ENCODE measurements at regions not wholly inside any gene's neighbourhood (a gene's known extent, or its start where the extent isn't known, plus 50 kb on each side); places are given as distances from the start of the nearest gene placed in this dataset.

DNA sequence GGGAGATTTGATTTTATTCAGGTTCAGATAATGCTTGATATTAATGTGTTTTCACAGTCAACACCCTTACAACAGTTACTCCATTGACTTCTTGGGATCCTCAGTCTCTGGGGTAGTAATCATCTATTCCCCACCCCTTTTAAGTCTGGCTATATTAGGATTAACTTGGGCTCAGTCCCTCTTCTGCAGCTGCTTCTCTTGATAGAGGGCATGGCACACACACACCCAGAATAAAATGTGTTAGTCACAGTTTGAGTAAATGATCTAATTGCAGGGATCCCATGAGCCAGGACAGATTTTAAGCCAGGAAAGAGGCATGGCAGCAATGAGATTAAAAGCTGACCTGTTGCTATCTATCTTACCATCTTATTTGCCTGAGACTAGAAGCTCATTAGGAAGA, 53.7 kb upstream of the VLDLR start:
- no peak overlapping the region for H2AFZ ChIP-seq
- H3K9me3 ChIP-seq (ENCODE audit: low read depth) = no peaks in the 10 kb centered on the region
- no peak overlapping the region for H3K4me3 ChIP-seq
- no peak overlapping the region for H3K27ac ChIP-seq
- H3K9me2 ChIP-seq (ENCODE audit: insufficient read depth) = no peaks in the 10 kb centered on the region
- DNase-seq = peak; percentile 47
- in situ Hi-C loops (cut with MboI) = no loop called here
- H3K79me2 ChIP-seq (ENCODE audit: insufficient read depth) = no peaks in the 10 kb centered on the region
- H3K4me2 ChIP-seq (ENCODE audit: unreplicated experiment) = no peak overlapping the region
- no peaks in the 10 kb centered on the region for H3F3A ChIP-seq (ENCODE audit: insufficient read depth)
- no peaks in the 10 kb centered on the region for H4K20me1 ChIP-seq (ENCODE audit: insufficient read depth)
- no peaks in the 10 kb centered on the region for H3K27me3 ChIP-seq (replicated peaks; ENCODE audit: insufficient read depth)
- peaks cover 8% of the 10 kb centered on the region; the same call in 1 of the 2 replicates for H3K4me1 ChIP-seq (ENCODE audit: insufficient read depth)
- no peaks in the 10 kb centered on the region for H3K36me3 ChIP-seq (ENCODE audit: low read depth)
- no peak overlapping the region for H3K9ac ChIP-seq
- no peak for TF ChIP-seq EZH2phosphoT487 (IDR thresholded peaks at IDR 0.05; ENCODE audit: insufficient read depth, low read depth)
- TF ChIP-seq EZH2 (IDR thresholded peaks at IDR 0.05; ENCODE audit: insufficient read depth, poor library complexity, severe bottlenecking) = no peak

DNA sequence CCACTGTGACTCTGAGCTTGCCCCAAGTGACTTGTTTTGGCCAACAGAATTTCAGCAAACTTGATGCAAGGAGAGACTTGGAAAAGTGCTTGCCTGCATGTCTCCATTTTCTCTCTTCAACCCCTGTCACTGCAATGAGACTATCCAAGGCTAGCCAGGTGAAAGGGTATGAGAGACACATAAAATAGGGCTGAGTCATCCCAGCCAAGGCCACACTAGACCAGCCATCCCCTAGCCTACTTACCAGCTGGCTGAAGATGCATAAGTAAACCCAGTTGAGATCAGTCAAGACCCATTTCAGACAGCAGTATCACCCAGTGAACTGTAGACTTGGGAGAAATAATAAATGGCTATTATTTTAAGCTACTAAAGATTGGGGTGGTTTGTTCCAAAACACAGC, 52.9 kb upstream of the VLDLR start:
- Histone ChIP-seq H4K20me1 (ENCODE audit: insufficient read depth) (no peaks in the 10 kb centered on the region), H3K4me1 (ENCODE audit: insufficient read depth) (peaks cover 8% of the 10 kb centered on the region; the same call in 1 of the 2 replicates), H2AFZ (no peak overlapping the region), H3K4me2 (ENCODE audit: unreplicated experiment) (no peak overlapping the region), H3K36me3 (ENCODE audit: low read depth) (no peaks in the 10 kb centered on the region), H3F3A (ENCODE audit: insufficient read depth) (no peaks in the 10 kb centered on the region), H3K9me2 (ENCODE audit: insufficient read depth) (no peaks in the 10 kb centered on the region), H3K9ac (no peak overlapping the region), H3K27ac (no peak overlapping the region), H3K27me3 (replicated peaks; ENCODE audit: insufficient read depth) (no peaks in the 10 kb centered on the region), H3K79me2 (ENCODE audit: insufficient read depth) (no peaks in the 10 kb centered on the region), H3K4me3 (no peak overlapping the region), H3K9me3 (ENCODE audit: low read depth) (no peaks in the 10 kb centered on the region)
- no peak for DNase-seq
- in situ Hi-C loops (cut with MboI) = no loop called here
- TF ChIP-seq EZH2 (IDR thresholded peaks at IDR 0.05; ENCODE audit: insufficient read depth, poor library complexity, severe bottlenecking) = no peak

GRCh38 chr9:2570615-2571479, 50.7 kb upstream of the VLDLR start:
- 63 to 65% methylated on average over 7 of the region's 7 CpGs for WGBS, 2 experiments (ENCODE audit: low coverage in 1 of 2, low lambda C conversion rate in 2 of 2, missing lambda C conversion rate in 2 of 2)
- Histone ChIP-seq H3F3A (ENCODE audit: insufficient read depth) (no peaks in the 10 kb centered on the region), H3K4me2 (ENCODE audit: unreplicated experiment) (no peak overlapping the region), H3K9me3 (ENCODE audit: low read depth) (no peaks in the 10 kb centered on the region), H3K4me1 (ENCODE audit: insufficient read depth) (peaks cover 8% of the 10 kb centered on the region; the same call in 1 of the 2 replicates), H3K9me2 (ENCODE audit: insufficient read depth) (no peaks in the 10 kb centered on the region), H3K4me3 (no peak overlapping the region), H3K36me3 (ENCODE audit: low read depth) (no peaks in the 10 kb centered on the region), H3K9ac (no peak overlapping the region), H3K27me3 (replicated peaks; ENCODE audit: insufficient read depth) (no peaks in the 10 kb centered on the region), H3K27ac (no peak overlapping the region), H2AFZ (no peak overlapping the region), H4K20me1 (ENCODE audit: insufficient read depth) (no peaks in the 10 kb centered on the region), H3K79me2 (ENCODE audit: insufficient read depth) (no peaks in the 10 kb centered on the region)
- DNase-seq = peak; percentile 45
- in situ Hi-C loops (cut with MboI) = no loop called here
- no peak for TF ChIP-seq EZH2 (IDR thresholded peaks at IDR 0.05; ENCODE audit: insufficient read depth, poor library complexity, severe bottlenecking)
- no peak for TF ChIP-seq EZH2phosphoT487 (IDR thresholded peaks at IDR 0.05; ENCODE audit: insufficient read depth, low read depth)

Data from GM23248 (cell line).